Panc1 (cell line): ENCODE measurements at regions not wholly inside any gene's neighbourhood (a gene's known extent, or its start where the extent isn't known, plus 50 kb on each side); places are given as distances from the start of the nearest gene placed in this dataset.

Experiments used
- ATAC-seq: fragments of 200-7000 bp; cut with Tn5 transposase; 2 replicates; pipeline ENCODE4 v1.9.1; 2020; ENCODE audit warnings: mild to moderate bottlenecking, moderate library complexity
- BruUV-seq: library from RNA; stranded (reverse); fragments of 400-500 nt; replicated peaks from 2 replicates; lab custom pipeline; 2021; lab: Mats Ljungman, UMichigan
- CTCF ChIA-PET: fragments of 300-600 bp; sonication (Branson Sonifier 250); formaldehyde crosslinking; loops from one replicate; lab custom pipeline; 2022; ENCODE audit warnings: antibody characterized with exemption; lab: Charles Lee
- POLR2A ChIA-PET: fragments of 300-600 bp; sonication (Branson Sonifier 250); formaldehyde crosslinking; loops from one replicate; lab custom pipeline; 2022; ENCODE audit warnings: antibody characterized with exemption; lab: Charles Lee
- DNase-seq: peaks from one replicate; pipeline ENCODE4 v3.0.0-alpha.2; 2010; ENCODE audit warnings: low read depth, low spot score
- H3K27ac ChIP-seq: 2 replicates; pipeline ENCODE4 v1.5.1; 2011; ENCODE audit warnings: mild to moderate bottlenecking, low read length, inconsistent platforms
- H3K27me3 ChIP-seq: fragments of 200-500 bp; sonication (Bioruptor generic); 2 replicates; pipeline ENCODE4 v1.6.0; 2014; ENCODE audit warnings: low read length, inconsistent platforms; ENCODE audit not compliant: control insufficient read depth, insufficient read depth
- H3K36me3 ChIP-seq: fragments of 200-500 bp; sonication (Bioruptor generic); 2 replicates; pipeline ENCODE4 v1.5.1; 2014; ENCODE audit warnings: inconsistent platforms, mild to moderate bottlenecking, low read length, moderate library complexity; ENCODE audit not compliant: control insufficient read depth, insufficient read depth
- H3K4me1 ChIP-seq: 2 replicates; pipeline ENCODE4 v1.5.1; 2011; ENCODE audit warnings: inconsistent platforms, mild to moderate bottlenecking, low read length, moderate library complexity; ENCODE audit not compliant: control insufficient read depth, insufficient read depth
- H3K4me3 ChIP-seq, 2 experiments: 2 replicates each; pipeline ENCODE4 v1.5.1; 2011 to 2012; ENCODE audit warnings: low read depth in 2 of 2, low read length in 2 of 2, mild to moderate bottlenecking in 2 of 2, inconsistent platforms in 1 of 2, moderate library complexity in 1 of 2
- H3K9me3 ChIP-seq: fragments of 200-500 bp; sonication (Bioruptor generic); 2 replicates; pipeline ENCODE4 v1.5.1; 2014; ENCODE audit warnings: low read depth, mild to moderate bottlenecking, inconsistent platforms, low read length, moderate library complexity; ENCODE audit not compliant: control insufficient read depth, insufficient read depth
- POLR2AphosphoS5 ChIP-seq: IDR thresholded peaks from 2 replicates; pipeline ENCODE4 v1.6.1; 2012; ENCODE audit warnings: mild to moderate bottlenecking, low read depth, low read length, moderate library complexity
- SIN3A ChIP-seq: IDR thresholded peaks from 2 replicates; pipeline ENCODE4 v1.6.1; 2012; ENCODE audit warnings: low read depth, mild to moderate bottlenecking, low read length, moderate library complexity, borderline replicate concordance; ENCODE audit not compliant: insufficient read depth
- TCF7L2 ChIP-seq: IDR thresholded peaks from 2 replicates; pipeline ENCODE4 v1.6.1; 2011; ENCODE audit warnings: mild to moderate bottlenecking, low read depth, low read length, inconsistent platforms
- in situ Hi-C: cut with HindIII; loops from 2 replicates; pipeline ENCODE4 v1.10.0; 2016; ENCODE audit warnings: low sequenced_read_pairs, low pct_unique_long_range_greater_than_20kb
- intact Hi-C: fragments of 100-400 bp; cut with micrococcal nuclease; formaldehyde crosslinking; loops from one replicate; pipeline ENCODE4 v1.10.0; 2022; ENCODE audit not compliant: unreplicated experiment
- TF ChIP-seq, protein P1 (sequence below): fragments of 450-650 bp; IDR thresholded peaks from 2 replicates; pipeline ENCODE4 v1.5.1; 2017; ENCODE audit warnings: mild to moderate bottlenecking
- TF ChIP-seq, protein P2 (sequence below), 2 experiments: IDR thresholded peaks; 2 replicates each; pipeline ENCODE4 v1.6.1; 2011 to 2012; ENCODE audit warnings: low read depth in 2 of 2, control low read depth in 1 of 2, low read length in 1 of 2, mild to moderate bottlenecking in 1 of 2, moderate library complexity in 1 of 2; ENCODE audit not compliant: insufficient read depth in 1 of 2

- DNase-seq: no peak
- ATAC-seq: no peak
- H3K9me3 ChIP-seq: no peaks in the 10 kb centered on the region
- TF ChIP-seq, protein P1, sequence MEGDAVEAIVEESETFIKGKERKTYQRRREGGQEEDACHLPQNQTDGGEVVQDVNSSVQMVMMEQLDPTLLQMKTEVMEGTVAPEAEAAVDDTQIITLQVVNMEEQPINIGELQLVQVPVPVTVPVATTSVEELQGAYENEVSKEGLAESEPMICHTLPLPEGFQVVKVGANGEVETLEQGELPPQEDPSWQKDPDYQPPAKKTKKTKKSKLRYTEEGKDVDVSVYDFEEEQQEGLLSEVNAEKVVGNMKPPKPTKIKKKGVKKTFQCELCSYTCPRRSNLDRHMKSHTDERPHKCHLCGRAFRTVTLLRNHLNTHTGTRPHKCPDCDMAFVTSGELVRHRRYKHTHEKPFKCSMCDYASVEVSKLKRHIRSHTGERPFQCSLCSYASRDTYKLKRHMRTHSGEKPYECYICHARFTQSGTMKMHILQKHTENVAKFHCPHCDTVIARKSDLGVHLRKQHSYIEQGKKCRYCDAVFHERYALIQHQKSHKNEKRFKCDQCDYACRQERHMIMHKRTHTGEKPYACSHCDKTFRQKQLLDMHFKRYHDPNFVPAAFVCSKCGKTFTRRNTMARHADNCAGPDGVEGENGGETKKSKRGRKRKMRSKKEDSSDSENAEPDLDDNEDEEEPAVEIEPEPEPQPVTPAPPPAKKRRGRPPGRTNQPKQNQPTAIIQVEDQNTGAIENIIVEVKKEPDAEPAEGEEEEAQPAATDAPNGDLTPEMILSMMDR: no peak
- TF ChIP-seq SIN3A: no peak
- TF ChIP-seq, protein P2, sequence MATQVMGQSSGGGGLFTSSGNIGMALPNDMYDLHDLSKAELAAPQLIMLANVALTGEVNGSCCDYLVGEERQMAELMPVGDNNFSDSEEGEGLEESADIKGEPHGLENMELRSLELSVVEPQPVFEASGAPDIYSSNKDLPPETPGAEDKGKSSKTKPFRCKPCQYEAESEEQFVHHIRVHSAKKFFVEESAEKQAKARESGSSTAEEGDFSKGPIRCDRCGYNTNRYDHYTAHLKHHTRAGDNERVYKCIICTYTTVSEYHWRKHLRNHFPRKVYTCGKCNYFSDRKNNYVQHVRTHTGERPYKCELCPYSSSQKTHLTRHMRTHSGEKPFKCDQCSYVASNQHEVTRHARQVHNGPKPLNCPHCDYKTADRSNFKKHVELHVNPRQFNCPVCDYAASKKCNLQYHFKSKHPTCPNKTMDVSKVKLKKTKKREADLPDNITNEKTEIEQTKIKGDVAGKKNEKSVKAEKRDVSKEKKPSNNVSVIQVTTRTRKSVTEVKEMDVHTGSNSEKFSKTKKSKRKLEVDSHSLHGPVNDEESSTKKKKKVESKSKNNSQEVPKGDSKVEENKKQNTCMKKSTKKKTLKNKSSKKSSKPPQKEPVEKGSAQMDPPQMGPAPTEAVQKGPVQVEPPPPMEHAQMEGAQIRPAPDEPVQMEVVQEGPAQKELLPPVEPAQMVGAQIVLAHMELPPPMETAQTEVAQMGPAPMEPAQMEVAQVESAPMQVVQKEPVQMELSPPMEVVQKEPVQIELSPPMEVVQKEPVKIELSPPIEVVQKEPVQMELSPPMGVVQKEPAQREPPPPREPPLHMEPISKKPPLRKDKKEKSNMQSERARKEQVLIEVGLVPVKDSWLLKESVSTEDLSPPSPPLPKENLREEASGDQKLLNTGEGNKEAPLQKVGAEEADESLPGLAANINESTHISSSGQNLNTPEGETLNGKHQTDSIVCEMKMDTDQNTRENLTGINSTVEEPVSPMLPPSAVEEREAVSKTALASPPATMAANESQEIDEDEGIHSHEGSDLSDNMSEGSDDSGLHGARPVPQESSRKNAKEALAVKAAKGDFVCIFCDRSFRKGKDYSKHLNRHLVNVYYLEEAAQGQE (IDR thresholded peaks at IDR 0.05; ENCODE audit: insufficient read depth in 1 of 2, low read depth in 2 of 2, low read length in 1 of 2): no peak
- no peak for TF ChIP-seq POLR2AphosphoS5
- TF ChIP-seq TCF7L2: no peak
- ChIA-PET POLR2A (no interaction called here), CTCF (no interaction called here)
- in situ Hi-C loops (no loop called here), intact Hi-C loops (no loop called here)
- no peak overlapping the region for H3K27ac ChIP-seq
- H3K27me3 ChIP-seq: no peaks in the 10 kb centered on the region
- H3K4me1 ChIP-seq: no peaks in the 10 kb centered on the region
- no TSS peak for BruUV-seq
- no peak overlapping the region for H3K4me3 ChIP-seq
- H3K36me3 ChIP-seq: no peaks in the 10 kb centered on the region
Observed at GRCh38 chr20:56098981-56099500, 93.7 kb upstream of the CBLN4 start.

DNA sequence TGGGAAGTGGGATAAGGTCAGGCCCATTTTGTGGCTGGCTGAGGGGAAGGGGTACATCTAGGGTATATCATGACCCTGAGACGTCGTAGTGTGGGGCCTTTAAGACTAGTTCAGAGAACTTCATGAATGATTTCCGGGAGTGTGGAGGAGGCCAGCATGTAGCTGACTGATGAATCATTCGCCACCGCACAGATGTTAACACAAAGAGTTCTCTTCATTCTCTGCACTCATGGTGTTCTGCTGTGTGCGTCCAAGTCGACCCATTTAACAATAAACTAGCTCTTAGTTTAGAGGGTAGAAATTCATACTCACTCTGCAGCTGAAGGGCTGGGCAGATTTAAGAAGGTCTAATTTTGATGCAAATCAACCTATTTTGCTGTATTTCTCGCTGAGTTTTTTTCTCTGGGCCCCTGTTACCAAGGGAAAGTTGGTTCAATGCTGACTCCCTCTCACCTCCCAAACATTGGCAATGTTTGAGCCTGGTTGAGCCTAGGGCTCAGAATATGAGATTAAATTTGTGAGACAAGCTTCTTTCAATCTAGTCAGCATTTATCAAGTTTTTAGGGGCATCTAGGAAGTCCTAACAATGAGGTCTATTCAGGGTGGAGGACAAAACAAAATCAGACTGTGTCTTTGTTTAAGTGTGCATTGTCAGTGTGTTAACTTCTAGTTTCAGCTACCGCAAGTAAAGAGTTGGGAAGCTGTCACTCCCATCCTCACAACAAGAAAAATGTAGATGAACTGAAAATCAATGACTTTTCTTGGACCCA lies 106.8 kb upstream of the CBLN4 start:
- DNase-seq (no peak), ATAC-seq (no peak)
- POLR2A ChIA-PET: no interaction called here
- no TSS peak for BruUV-seq
- no peaks in the 10 kb centered on the region for H3K4me1 ChIP-seq
- CTCF ChIA-PET: no interaction called here
- in situ Hi-C loops: no loop called here
- no peak overlapping the region for H3K27ac ChIP-seq
- no peak overlapping the region for H3K4me3 ChIP-seq
- intact Hi-C loops: no loop called here
- no peaks in the 10 kb centered on the region for H3K36me3 ChIP-seq
- TF ChIP-seq POLR2AphosphoS5 (no peak), SIN3A (no peak), TCF7L2 (no peak)
- TF ChIP-seq, protein P2 (IDR thresholded peaks at IDR 0.05; ENCODE audit: insufficient read depth in 1 of 2, low read depth in 2 of 2, low read length in 1 of 2): no peak
- TF ChIP-seq, protein P1: no peak
- no peaks in the 10 kb centered on the region for H3K27me3 ChIP-seq
- no peaks in the 10 kb centered on the region for H3K9me3 ChIP-seq
